KMS-11 (cell line): ENCODE measurements at regions not wholly inside any gene's neighbourhood (a gene's known extent, or its start where the extent isn't known, plus 50 kb on each side); places are given as distances from the start of the nearest gene placed in this dataset.
"Not testable (repeated sequence)": the region's sequence is repeated elsewhere in the genome, so short reads cannot be mapped to it uniquely, and the experiment has no call there.

ENCODE experiments used
- H2AFZ ChIP-seq: fragments of 200-600 bp; sonication (generic); 2 replicates; pipeline ENCODE4 v1.6.1; 2016; ENCODE audit warnings: antibody characterized with exemption, mixed run types, low read depth
- H3K27ac ChIP-seq: fragments of 200-600 bp; sonication (generic); 2 replicates; pipeline ENCODE4 v1.6.1; 2016; ENCODE audit warnings: mild to moderate bottlenecking, mixed run types
- H3K27me3 ChIP-seq: fragments of 200-600 bp; sonication (generic); 2 replicates; pipeline ENCODE4 v1.6.1; 2017; ENCODE audit warnings: mild to moderate bottlenecking, low read depth, mixed run types, moderate library complexity; ENCODE audit not compliant: insufficient read depth
- H3K36me3 ChIP-seq: fragments of 200-600 bp; sonication (generic); 2 replicates; pipeline ENCODE4 v1.6.1; 2017; ENCODE audit warnings: mild to moderate bottlenecking, mixed run types; ENCODE audit not compliant: insufficient read depth
- H3K4me1 ChIP-seq: fragments of 200-600 bp; sonication (generic); 2 replicates; pipeline ENCODE4 v1.6.1; 2016; ENCODE audit warnings: mild to moderate bottlenecking, low read depth, mixed run types; ENCODE audit not compliant: poor library complexity, severe bottlenecking
- H3K4me2 ChIP-seq: fragments of 200-600 bp; sonication (generic); 2 replicates; pipeline ENCODE4 v1.7.0; 2016; ENCODE audit warnings: mild to moderate bottlenecking, mixed run types
- H3K4me3 ChIP-seq: fragments of 200-600 bp; sonication (generic); IDR thresholded peaks from 2 replicates; pipeline ENCODE4 v1.6.1; 2017; ENCODE audit warnings: low read depth, low read length, mixed read lengths; ENCODE audit not compliant: insufficient read depth
- H3K79me2 ChIP-seq: fragments of 200-600 bp; sonication (generic); 2 replicates; pipeline ENCODE4 v1.6.1; 2016; ENCODE audit warnings: low read depth, mixed run types; ENCODE audit not compliant: insufficient read depth
- H3K9ac ChIP-seq: fragments of 200-600 bp; sonication (generic); 2 replicates; pipeline ENCODE4 v1.6.1; 2016; ENCODE audit warnings: mild to moderate bottlenecking, mixed run types
- H4K20me1 ChIP-seq: fragments of 200-600 bp; sonication (generic); 2 replicates; pipeline ENCODE4 v1.6.1; 2016; ENCODE audit warnings: mild to moderate bottlenecking, mixed run types; ENCODE audit not compliant: insufficient read depth
- TF ChIP-seq, protein P1 (sequence below): fragments of 200-600 bp; sonication (generic); conservative IDR thresholded peaks from 2 replicates; pipeline ENCODE4 v1.6.1; 2017; ENCODE audit warnings: low read depth, mild to moderate bottlenecking, antibody characterized with exemption, low read length, moderate library complexity, mixed read lengths

DNA sequence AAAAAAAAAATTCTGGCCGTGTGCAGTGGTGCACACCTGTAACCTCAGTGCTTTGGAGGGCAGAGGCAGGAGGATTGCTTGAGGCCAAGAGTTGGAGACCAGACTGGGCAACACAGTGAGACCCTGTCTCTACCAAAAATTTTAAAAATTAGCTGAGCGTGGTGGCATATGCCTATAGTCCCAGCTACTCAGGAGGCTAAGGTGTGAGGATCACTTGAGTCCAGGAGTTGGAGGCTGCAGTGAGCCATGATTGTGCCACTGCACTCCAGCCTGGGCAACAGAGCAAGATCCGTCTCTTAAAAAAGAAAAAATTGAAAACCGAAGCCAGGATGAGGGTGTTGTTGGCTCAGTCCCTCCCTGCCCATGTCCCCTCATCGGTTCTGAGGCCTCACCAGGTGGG is 55.9 kb upstream of the PAX7 start:
- Histone ChIP-seq H3K4me1 (no peaks in the 10 kb centered on the region), H2AFZ (no peak overlapping the region), H3K36me3 (no peaks in the 10 kb centered on the region), H3K4me2 (no peak overlapping the region), H4K20me1 (no peaks in the 10 kb centered on the region), H3K27me3 (no peaks in the 10 kb centered on the region; the same call in 1 of the 2 replicates), H3K27ac (no peak overlapping the region), H3K4me3 (no peak overlapping the region), H3K9ac (no peak overlapping the region), H3K79me2 (no peaks in the 10 kb centered on the region)
- TF ChIP-seq, protein P1, sequence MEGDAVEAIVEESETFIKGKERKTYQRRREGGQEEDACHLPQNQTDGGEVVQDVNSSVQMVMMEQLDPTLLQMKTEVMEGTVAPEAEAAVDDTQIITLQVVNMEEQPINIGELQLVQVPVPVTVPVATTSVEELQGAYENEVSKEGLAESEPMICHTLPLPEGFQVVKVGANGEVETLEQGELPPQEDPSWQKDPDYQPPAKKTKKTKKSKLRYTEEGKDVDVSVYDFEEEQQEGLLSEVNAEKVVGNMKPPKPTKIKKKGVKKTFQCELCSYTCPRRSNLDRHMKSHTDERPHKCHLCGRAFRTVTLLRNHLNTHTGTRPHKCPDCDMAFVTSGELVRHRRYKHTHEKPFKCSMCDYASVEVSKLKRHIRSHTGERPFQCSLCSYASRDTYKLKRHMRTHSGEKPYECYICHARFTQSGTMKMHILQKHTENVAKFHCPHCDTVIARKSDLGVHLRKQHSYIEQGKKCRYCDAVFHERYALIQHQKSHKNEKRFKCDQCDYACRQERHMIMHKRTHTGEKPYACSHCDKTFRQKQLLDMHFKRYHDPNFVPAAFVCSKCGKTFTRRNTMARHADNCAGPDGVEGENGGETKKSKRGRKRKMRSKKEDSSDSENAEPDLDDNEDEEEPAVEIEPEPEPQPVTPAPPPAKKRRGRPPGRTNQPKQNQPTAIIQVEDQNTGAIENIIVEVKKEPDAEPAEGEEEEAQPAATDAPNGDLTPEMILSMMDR, result no peak

- Histone ChIP-seq H3K79me2 (no peaks in the 10 kb centered on the region), H3K4me3 (no peak overlapping the region), H3K27ac (no peak overlapping the region), H4K20me1 (no peaks in the 10 kb centered on the region), H3K27me3 (no peaks in the 10 kb centered on the region; the same call in 1 of the 2 replicates), H3K36me3 (no peaks in the 10 kb centered on the region), H3K4me2 (no peak overlapping the region), H2AFZ (no peak overlapping the region), H3K4me1 (no peaks in the 10 kb centered on the region), H3K9ac (no peak overlapping the region)
- TF ChIP-seq, protein P1, result peak; percentile 54
These were observed 55.0 kb upstream of the PAX7 start for GRCh38 chr1:18575620-18576019.

- no peaks in the 10 kb centered on the region; the same call in 1 of the 2 replicates for H3K27me3 ChIP-seq
- no peak overlapping the region for H3K4me3 ChIP-seq
- H3K4me1 ChIP-seq, result no peaks in the 10 kb centered on the region
- H2AFZ ChIP-seq, result no peak overlapping the region
- H4K20me1 ChIP-seq, result no peaks in the 10 kb centered on the region
- H3K36me3 ChIP-seq, result no peaks in the 10 kb centered on the region
- H3K9ac ChIP-seq, result no peak overlapping the region
- TF ChIP-seq, protein P1, result no peak
- no peaks in the 10 kb centered on the region for H3K79me2 ChIP-seq
- H3K4me2 ChIP-seq, result no peak overlapping the region
- no peak overlapping the region for H3K27ac ChIP-seq
These were observed 52.4 kb upstream of the PAX7 start for GRCh38 chr1:18578271-18578670.

GRCh38 chr1:18579267-18579666 is 51.4 kb upstream of the PAX7 start:
- not testable (repeated sequence) for H3K36me3 ChIP-seq, H3K27ac ChIP-seq, H3K4me3 ChIP-seq, H3K4me1 ChIP-seq, H3K27me3 ChIP-seq, H2AFZ ChIP-seq, H4K20me1 ChIP-seq, H3K9ac ChIP-seq, H3K4me2 ChIP-seq, H3K79me2 ChIP-seq

DNA sequence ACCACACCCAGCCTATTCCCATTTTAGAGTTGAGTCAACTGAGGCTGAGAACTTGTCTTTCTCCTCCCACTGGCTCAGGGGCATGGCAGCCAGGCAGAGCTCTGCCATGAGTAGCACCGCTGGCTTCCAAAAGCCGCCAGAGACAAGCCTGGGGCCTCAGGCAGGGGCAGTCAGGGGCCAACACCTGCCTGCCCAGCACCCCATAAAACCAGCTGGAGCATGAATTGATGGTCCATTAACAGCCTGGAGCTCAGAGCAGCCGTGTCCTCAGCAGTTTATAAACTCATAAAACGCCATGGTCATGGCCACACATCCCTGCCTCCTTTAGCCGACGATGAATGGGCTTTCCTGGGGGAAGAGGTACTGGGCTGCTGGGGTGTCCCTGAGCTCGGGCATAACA is 50.6 kb upstream of the PAX7 start:
- no peaks in the 10 kb centered on the region for H3K79me2 ChIP-seq
- H3K4me1 ChIP-seq, result no peaks in the 10 kb centered on the region
- no peak overlapping the region for H3K27ac ChIP-seq
- no peak overlapping the region for H3K4me2 ChIP-seq
- H3K27me3 ChIP-seq, result no peaks in the 10 kb centered on the region; the same call in 1 of the 2 replicates
- no peak overlapping the region for H2AFZ ChIP-seq
- no peaks in the 10 kb centered on the region for H4K20me1 ChIP-seq
- no peaks in the 10 kb centered on the region for H3K36me3 ChIP-seq
- no peak overlapping the region for H3K9ac ChIP-seq
- TF ChIP-seq, protein P1, result no peak
- no peak overlapping the region for H3K4me3 ChIP-seq
